Peyer's patch (tissue), 4 donors: ENCODE measurements at regions not wholly inside any gene's neighbourhood (a gene's known extent, or its start where the extent isn't known, plus 50 kb on each side); places are given as distances from the start of the nearest gene placed in this dataset.
"Not testable (repeated sequence)": the region's sequence is repeated elsewhere in the genome, so short reads cannot be mapped to it uniquely, and the experiment has no call there.

Source experiments
- CTCF ChIP-seq, 6 experiments: fragments of 450-650 bp in 4 of 6; fragments of 200-600 bp in 2 of 6; sonication (generic) in 1 of 6; IDR thresholded peaks; one replicate each; pipeline ENCODE4 v1.5.1; 2017 to 2019; ENCODE audit warnings: antibody characterized with exemption in 6 of 6, mild to moderate bottlenecking in 3 of 6, moderate library complexity in 1 of 6
- POLR2A ChIP-seq, 2 donors: fragments of 450-650 bp; IDR thresholded peaks; one replicate each; pipeline ENCODE4 v1.5.1; 2017; ENCODE audit warnings: antibody characterized with exemption in 2 of 2, mild to moderate bottlenecking in 2 of 2, moderate library complexity in 2 of 2

GRCh38 chr21:6486821-6487220, 4034.6 kb upstream of the TPTE start:
- not testable (repeated sequence) for TF ChIP-seq CTCF, POLR2A (IDR thresholded peaks at IDR 0.05)
